Type B pancreatic cell (in vitro differentiated cells): ENCODE measurements at regions not wholly inside any gene's neighbourhood (a gene's known extent, or its start where the extent isn't known, plus 50 kb on each side); places are given as distances from the start of the nearest gene placed in this dataset.
A peak's percentile ranks its signal among the peaks of the same experiment; 100 is the strongest.

Experiments used
- DNase-seq: peaks from one replicate; pipeline ENCODE4 v3.0.0; 2021; ENCODE audit warnings: mixed read lengths; ENCODE audit not compliant: unreplicated experiment; ENCODE audit errors: extremely low spot score
- H3K27ac Mint-ChIP-seq: 2 replicates; pipeline ENCODE4 v1.8.0; 2021; ENCODE audit warnings: mild to moderate bottlenecking, mixed read lengths
- H3K27me3 Mint-ChIP-seq: 2 replicates; pipeline ENCODE4 v1.8.0; 2021; ENCODE audit warnings: mixed read lengths
- H3K36me3 Mint-ChIP-seq: 2 replicates; pipeline ENCODE4 v1.8.0; 2021; ENCODE audit warnings: mixed read lengths
- H3K4me1 Mint-ChIP-seq: one replicate; pipeline ENCODE4 v1.8.0; 2021; ENCODE audit warnings: mixed read lengths; ENCODE audit not compliant: unreplicated experiment
- H3K4me3 Mint-ChIP-seq: 2 replicates; pipeline ENCODE4 v1.8.0; 2021; ENCODE audit warnings: mild to moderate bottlenecking, mixed read lengths
- H3K9me3 Mint-ChIP-seq: 2 replicates; pipeline ENCODE4 v1.8.0; 2021; ENCODE audit warnings: mixed read lengths
- TF ChIP-seq, protein P1 (sequence below): fragments of 200-600 bp; sonication (generic); conservative IDR thresholded peaks from 2 replicates; pipeline ENCODE4 v1.5.0; 2021; ENCODE audit warnings: antibody characterized with exemption, mild to moderate bottlenecking

DNA sequence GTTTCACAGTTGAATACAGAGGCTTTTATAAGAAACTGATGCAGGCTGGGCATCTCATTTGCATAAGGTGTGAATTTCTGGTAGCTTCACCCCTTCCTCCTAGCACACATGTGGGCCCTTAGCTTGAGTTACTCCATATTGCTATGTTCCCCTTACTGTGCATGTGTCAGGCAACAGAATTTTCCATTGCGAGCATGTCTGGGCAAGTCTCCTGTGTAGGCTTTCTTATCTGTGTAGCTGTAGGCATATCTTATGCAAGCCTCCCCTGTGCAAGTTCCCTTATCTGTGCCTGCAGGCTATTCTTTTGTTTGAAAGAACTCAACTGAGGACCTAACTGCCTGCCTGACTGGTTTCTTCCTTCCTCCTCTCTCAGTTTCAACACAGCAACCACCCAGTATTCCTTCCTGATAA is 597.4 kb upstream of the CDH5 start:
- DNase-seq, result no peak

DNA sequence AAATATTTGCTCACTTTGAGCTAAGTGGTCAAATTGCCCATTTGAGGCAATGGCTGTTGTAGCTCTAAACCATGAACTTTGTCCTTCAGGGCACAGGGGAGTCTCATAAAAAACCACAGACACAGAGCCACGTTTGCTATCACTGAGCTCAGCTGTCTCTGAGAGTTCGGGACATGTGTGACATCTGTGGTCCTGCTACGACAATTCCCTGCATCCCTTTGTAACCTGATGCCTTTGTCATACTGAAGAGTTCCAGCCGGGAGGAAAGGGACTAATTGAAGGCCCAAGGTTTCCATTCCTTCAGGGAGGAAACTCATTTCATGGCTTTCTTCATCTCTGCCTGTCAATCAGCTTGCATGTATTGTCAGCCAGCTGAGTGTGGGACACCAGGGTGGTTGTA is 599.4 kb upstream of the CDH5 start:
- DNase-seq, result no peak
- TF ChIP-seq, protein P1, sequence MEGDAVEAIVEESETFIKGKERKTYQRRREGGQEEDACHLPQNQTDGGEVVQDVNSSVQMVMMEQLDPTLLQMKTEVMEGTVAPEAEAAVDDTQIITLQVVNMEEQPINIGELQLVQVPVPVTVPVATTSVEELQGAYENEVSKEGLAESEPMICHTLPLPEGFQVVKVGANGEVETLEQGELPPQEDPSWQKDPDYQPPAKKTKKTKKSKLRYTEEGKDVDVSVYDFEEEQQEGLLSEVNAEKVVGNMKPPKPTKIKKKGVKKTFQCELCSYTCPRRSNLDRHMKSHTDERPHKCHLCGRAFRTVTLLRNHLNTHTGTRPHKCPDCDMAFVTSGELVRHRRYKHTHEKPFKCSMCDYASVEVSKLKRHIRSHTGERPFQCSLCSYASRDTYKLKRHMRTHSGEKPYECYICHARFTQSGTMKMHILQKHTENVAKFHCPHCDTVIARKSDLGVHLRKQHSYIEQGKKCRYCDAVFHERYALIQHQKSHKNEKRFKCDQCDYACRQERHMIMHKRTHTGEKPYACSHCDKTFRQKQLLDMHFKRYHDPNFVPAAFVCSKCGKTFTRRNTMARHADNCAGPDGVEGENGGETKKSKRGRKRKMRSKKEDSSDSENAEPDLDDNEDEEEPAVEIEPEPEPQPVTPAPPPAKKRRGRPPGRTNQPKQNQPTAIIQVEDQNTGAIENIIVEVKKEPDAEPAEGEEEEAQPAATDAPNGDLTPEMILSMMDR, result no peak
- Mint-ChIP-seq H3K4me3 (no peak overlapping the region), H3K4me1 (peaks cover 49% of the 10 kb centered on the region), H3K27ac (no peak overlapping the region), H3K36me3 (peaks cover 6% of the 10 kb centered on the region), H3K27me3 (no peaks in the 10 kb centered on the region), H3K9me3 (peaks cover 13% of the 10 kb centered on the region)

More for the DNA sequence above, 597.4 kb upstream of the CDH5 start:
- H3K4me1 Mint-ChIP-seq, result peaks cover 47% of the 10 kb centered on the region
- peaks cover 13% of the 10 kb centered on the region for H3K9me3 Mint-ChIP-seq
- no peak overlapping the region for H3K4me3 Mint-ChIP-seq
- TF ChIP-seq, protein P1, result no peak
- H3K36me3 Mint-ChIP-seq, result peaks cover 6% of the 10 kb centered on the region
- H3K27me3 Mint-ChIP-seq, result no peaks in the 10 kb centered on the region
- H3K27ac Mint-ChIP-seq, result peak overlapping the region; percentile 30

DNA sequence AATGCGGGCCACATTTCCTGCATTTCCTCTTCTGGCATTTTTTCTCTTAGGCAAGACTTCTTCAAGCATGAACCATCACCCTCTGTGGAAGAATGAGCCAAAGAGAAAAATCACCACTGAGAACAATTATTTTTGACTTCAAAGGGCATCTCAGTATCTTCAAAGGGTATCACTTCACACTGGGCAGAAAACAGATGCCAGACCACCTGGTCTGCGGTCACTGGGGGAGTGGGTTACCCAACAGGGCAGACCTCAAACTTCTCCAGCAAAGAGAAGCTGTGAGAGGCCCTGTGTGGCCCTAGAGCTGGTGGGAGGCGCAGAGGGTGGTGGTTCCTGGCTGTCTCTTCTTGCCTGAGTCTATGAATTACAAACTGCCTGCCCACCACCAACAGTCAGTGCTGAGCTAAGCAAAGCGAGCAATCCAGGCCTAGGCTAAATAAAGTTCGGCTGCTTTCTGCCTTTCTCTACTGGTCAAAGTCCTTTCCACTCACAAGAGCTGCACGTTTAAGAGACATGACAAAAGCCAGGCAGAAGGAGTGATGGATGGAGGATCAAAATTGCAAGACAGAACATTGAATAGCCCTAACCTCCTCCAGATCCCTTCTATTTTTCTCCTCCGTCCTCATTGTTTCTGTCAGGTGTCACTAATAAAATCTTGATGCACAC is 602.7 kb upstream of the CDH5 start:
- DNase-seq, result no peak

GRCh38 chr16:65760874-65761273 is 605.6 kb upstream of the CDH5 start:
- H3K4me1 Mint-ChIP-seq, result peaks cover 38% of the 10 kb centered on the region
- H3K9me3 Mint-ChIP-seq, result no peaks in the 10 kb centered on the region
- H3K4me3 Mint-ChIP-seq, result no peak overlapping the region
- peaks cover 4% of the 10 kb centered on the region for H3K27me3 Mint-ChIP-seq
- peaks cover 4% of the 10 kb centered on the region for H3K36me3 Mint-ChIP-seq
- H3K27ac Mint-ChIP-seq, result no peak overlapping the region
- TF ChIP-seq, protein P1, result no peak
- no peak for DNase-seq

More for the DNA sequence above, 602.7 kb upstream of the CDH5 start:
- Mint-ChIP-seq H3K9me3 (no peaks in the 10 kb centered on the region), H3K27me3 (no peaks in the 10 kb centered on the region), H3K4me1 (peaks cover 40% of the 10 kb centered on the region), H3K27ac (no peak overlapping the region), H3K36me3 (peaks cover 4% of the 10 kb centered on the region), H3K4me3 (no peak overlapping the region)
- TF ChIP-seq, protein P1, result no peak

GRCh38 chr16:65758620-65759019 is 607.9 kb upstream of the CDH5 start:
- TF ChIP-seq, protein P1, result no peak
- H3K27ac Mint-ChIP-seq, result no peak overlapping the region
- peaks cover 6% of the 10 kb centered on the region for H3K27me3 Mint-ChIP-seq
- H3K9me3 Mint-ChIP-seq, result no peaks in the 10 kb centered on the region
- H3K4me1 Mint-ChIP-seq, result peaks cover 44% of the 10 kb centered on the region
- H3K36me3 Mint-ChIP-seq, result peaks cover 4% of the 10 kb centered on the region
- no peak overlapping the region for H3K4me3 Mint-ChIP-seq
- DNase-seq, result no peak
